Activated naive CD8-positive, alpha-beta T cell treated with anti-CD3 and anti-CD28 coated beads, Interleukin-2, amount 50 U/mL, for 16 hours (primary cell): ENCODE measurements at regions not wholly inside any gene's neighbourhood (a gene's known extent, or its start where the extent isn't known, plus 50 kb on each side); places are given as distances from the start of the nearest gene placed in this dataset.
"Not testable (repeated sequence)": the region's sequence is repeated elsewhere in the genome, so short reads cannot be mapped to it uniquely, and the experiment has no call there.

Source experiments
- DNase-seq: peaks from one replicate; pipeline ENCODE4 v3.0.0-alpha.2; 2020; ENCODE audit warnings: low read depth, low spot score

- DNase-seq: no peak
Measured at GRCh38 chr12:111248236-111249017, 120.5 kb downstream of the PHETA1 start.

GRCh38 chr12:111247083-111247783 lies 121.7 kb downstream of the PHETA1 start:
- DNase-seq: no peak

GRCh38 chr12:111246477-111247011 lies 122.4 kb downstream of the PHETA1 start:
- no peak for DNase-seq

- DNase-seq: no peak
Measured at GRCh38 chr12:111245701-111246476, 123.0 kb downstream of the PHETA1 start.

GRCh38 chr12:111244673-111245072 lies 124.2 kb downstream of the PHETA1 start:
- DNase-seq: no peak

- DNase-seq: not testable (repeated sequence)
Measured at GRCh38 chr12:111242817-111243216, 126.1 kb downstream of the PHETA1 start.

GRCh38 chr12:111242184-111242583 lies 126.7 kb downstream of the PHETA1 start:
- no peak for DNase-seq

- DNase-seq: no peak
Measured at GRCh38 chr12:111240374-111240773, 128.5 kb downstream of the PHETA1 start.

- DNase-seq: no peak
Measured at GRCh38 chr12:111239235-111239634, 129.7 kb downstream of the PHETA1 start.

GRCh38 chr12:111238075-111238734 lies 130.7 kb downstream of the PHETA1 start:
- DNase-seq: no peak

- DNase-seq: not testable (repeated sequence)
Measured at GRCh38 chr12:111234491-111234890, 134.4 kb downstream of the PHETA1 start.

GRCh38 chr12:111233786-111234185 lies 135.1 kb downstream of the PHETA1 start:
- DNase-seq: no peak

GRCh38 chr12:111230649-111231048 lies 138.2 kb downstream of the PHETA1 start:
- no peak for DNase-seq

- DNase-seq: no peak
Measured at GRCh38 chr12:111228916-111229666, 139.8 kb downstream of the PHETA1 start.

GRCh38 chr12:111227476-111228420 lies 141.1 kb downstream of the PHETA1 start:
- no peak for DNase-seq

GRCh38 chr12:111226680-111227079 lies 142.2 kb downstream of the PHETA1 start:
- DNase-seq: no peak

GRCh38 chr12:111225307-111225706 lies 143.6 kb downstream of the PHETA1 start:
- no peak for DNase-seq

GRCh38 chr12:111224186-111225066 lies 144.5 kb downstream of the PHETA1 start:
- no peak for DNase-seq

GRCh38 chr12:111222523-111222922 lies 146.4 kb downstream of the PHETA1 start:
- DNase-seq: no peak
